Peyer's patch (tissue), 4 donors: ENCODE measurements at regions not wholly inside any gene's neighbourhood (a gene's known extent, or its start where the extent isn't known, plus 50 kb on each side); places are given as distances from the start of the nearest gene placed in this dataset.

Experiments used
- DNase-seq, 3 donors: peaks; one replicate each; pipeline ENCODE4 v3.0.0-alpha.2; 2017 to 2019
- H3K27ac ChIP-seq, 4 donors: fragments of 200-600 bp; sonication (generic); one replicate each; pipeline ENCODE4 v1.5.1; 2016 to 2019
- H3K27me3 ChIP-seq, 2 donors: fragments of 200-600 bp; sonication (generic); one replicate each; pipeline ENCODE4 v1.5.1; 2019
- H3K36me3 ChIP-seq, 3 donors: fragments of 200-600 bp; sonication (generic); one replicate each; pipeline ENCODE4 v1.5.1; 2016 to 2019
- H3K4me1 ChIP-seq, 4 donors: fragments of 200-600 bp; sonication (generic); one replicate each; pipeline ENCODE4 v1.5.1; 2016 to 2019
- H3K4me3 ChIP-seq, 4 donors: fragments of 200-600 bp; sonication (generic); 1 replicate in 3 of 4; 2 replicates in 1 of 4; pipeline ENCODE4 v1.5.1; 2016 to 2019; ENCODE audit warnings: mild to moderate bottlenecking in 1 of 4
- H3K9me3 ChIP-seq, 4 donors: fragments of 200-600 bp; sonication (generic); one replicate each; pipeline ENCODE4 v1.5.1; 2016 to 2019; ENCODE audit warnings: mild to moderate bottlenecking in 1 of 4
- POLR2A ChIP-seq, 2 donors: fragments of 450-650 bp; IDR thresholded peaks; one replicate each; pipeline ENCODE4 v1.5.1; 2017; ENCODE audit warnings: antibody characterized with exemption in 2 of 2, mild to moderate bottlenecking in 2 of 2, moderate library complexity in 2 of 2
- TF ChIP-seq, protein P1 (sequence below), 6 experiments: fragments of 450-650 bp in 4 of 6; fragments of 200-600 bp in 2 of 6; sonication (generic) in 1 of 6; IDR thresholded peaks; one replicate each; pipeline ENCODE4 v1.5.1; 2017 to 2019; ENCODE audit warnings: antibody characterized with exemption in 6 of 6, mild to moderate bottlenecking in 3 of 6, moderate library complexity in 1 of 6

DNA sequence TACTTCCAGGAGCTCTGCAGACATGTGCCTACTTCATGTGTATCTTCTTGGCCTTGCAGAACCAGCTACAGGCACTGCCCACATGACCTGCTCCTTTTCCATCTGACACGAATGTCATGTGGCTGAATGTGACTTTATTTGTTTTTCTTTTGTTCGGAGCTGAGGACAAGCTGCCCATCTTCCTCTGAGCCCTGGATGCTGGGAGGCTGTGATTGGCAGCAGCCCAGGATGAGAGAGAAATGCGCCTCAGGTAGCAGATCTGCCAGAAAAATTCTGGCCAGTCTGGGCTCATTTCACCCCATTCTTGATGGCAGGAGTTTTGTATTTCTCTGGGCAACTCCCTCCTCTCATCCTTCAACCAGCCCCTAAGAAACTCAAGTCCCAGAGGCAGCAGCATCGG, 372.0 kb downstream of the RPS6KC1 start:
- TF ChIP-seq, protein P1, sequence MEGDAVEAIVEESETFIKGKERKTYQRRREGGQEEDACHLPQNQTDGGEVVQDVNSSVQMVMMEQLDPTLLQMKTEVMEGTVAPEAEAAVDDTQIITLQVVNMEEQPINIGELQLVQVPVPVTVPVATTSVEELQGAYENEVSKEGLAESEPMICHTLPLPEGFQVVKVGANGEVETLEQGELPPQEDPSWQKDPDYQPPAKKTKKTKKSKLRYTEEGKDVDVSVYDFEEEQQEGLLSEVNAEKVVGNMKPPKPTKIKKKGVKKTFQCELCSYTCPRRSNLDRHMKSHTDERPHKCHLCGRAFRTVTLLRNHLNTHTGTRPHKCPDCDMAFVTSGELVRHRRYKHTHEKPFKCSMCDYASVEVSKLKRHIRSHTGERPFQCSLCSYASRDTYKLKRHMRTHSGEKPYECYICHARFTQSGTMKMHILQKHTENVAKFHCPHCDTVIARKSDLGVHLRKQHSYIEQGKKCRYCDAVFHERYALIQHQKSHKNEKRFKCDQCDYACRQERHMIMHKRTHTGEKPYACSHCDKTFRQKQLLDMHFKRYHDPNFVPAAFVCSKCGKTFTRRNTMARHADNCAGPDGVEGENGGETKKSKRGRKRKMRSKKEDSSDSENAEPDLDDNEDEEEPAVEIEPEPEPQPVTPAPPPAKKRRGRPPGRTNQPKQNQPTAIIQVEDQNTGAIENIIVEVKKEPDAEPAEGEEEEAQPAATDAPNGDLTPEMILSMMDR (IDR thresholded peaks at IDR 0.05): no peak
- TF ChIP-seq POLR2A (IDR thresholded peaks at IDR 0.05): no peak
- Histone ChIP-seq H3K27ac (no peak overlapping the region), H3K4me1 (no peaks in the 10 kb centered on the region), H3K9me3 (no peaks in the 10 kb centered on the region), H3K4me3 (no peak overlapping the region), H3K36me3 (no peaks in the 10 kb centered on the region), H3K27me3 (no peaks in the 10 kb centered on the region)
- DNase-seq: no peak

DNA sequence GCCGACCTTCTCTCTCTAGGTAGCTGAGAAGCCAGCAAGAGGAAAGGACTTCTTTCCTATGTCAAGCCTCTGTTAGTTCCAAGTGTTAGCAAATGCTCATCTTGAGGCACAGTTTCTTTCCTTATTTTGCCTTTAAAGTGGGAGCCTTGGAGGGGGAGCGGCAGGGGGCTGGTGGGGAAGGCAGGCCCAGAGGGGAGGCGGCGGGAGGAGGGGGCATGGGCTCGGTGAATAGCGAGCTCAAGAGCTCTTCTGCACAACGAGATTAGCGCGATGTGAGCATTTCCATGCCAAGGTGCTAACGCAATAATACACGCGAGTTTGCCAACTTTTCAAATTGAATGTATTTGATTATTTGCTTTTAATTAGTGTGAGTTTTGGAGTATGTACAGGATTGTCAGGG, 372.6 kb downstream of the RPS6KC1 start:
- Histone ChIP-seq H3K9me3 (no peaks in the 10 kb centered on the region), H3K27ac (no peak overlapping the region), H3K4me3 (no peak overlapping the region), H3K27me3 (no peaks in the 10 kb centered on the region), H3K4me1 (no peaks in the 10 kb centered on the region), H3K36me3 (no peaks in the 10 kb centered on the region)
- TF ChIP-seq, protein P1 (IDR thresholded peaks at IDR 0.05): no peak
- no peak for TF ChIP-seq POLR2A (IDR thresholded peaks at IDR 0.05)
- no peak for DNase-seq

DNA sequence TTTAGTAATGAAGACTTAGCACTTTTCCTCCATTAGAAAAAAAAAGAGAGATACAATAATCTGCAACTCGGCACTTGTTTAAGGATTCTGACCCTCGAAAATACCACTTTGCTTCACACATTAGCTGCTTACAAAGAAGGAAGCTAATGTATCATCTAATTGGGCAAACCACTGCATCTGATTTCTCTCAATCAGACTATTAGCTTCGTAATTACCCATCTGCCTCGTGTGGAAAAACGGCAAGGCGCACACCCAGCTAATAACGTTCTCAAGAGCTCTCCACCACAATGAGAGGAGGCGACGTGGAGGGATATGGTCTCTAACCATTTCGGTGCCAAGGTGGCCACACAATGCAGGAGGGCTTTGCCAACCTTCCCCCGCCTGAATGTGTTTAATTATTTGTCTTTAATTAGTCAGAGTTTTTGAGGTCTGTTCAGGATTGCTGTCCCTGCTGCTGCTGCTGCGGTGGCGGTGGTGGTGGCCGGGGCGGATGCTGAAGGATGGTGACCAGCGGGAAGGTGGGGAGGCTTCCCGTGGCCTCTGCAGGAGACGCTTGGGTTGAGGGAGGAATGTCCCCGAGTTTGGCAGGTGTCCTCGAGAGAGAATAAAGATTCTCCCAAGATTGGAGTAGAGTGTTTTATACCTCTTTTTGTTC, 374.5 kb downstream of the RPS6KC1 start:
- Histone ChIP-seq H3K4me1 (no peaks in the 10 kb centered on the region), H3K9me3 (no peaks in the 10 kb centered on the region), H3K27ac (no peak overlapping the region), H3K4me3 (no peak overlapping the region), H3K36me3 (no peaks in the 10 kb centered on the region), H3K27me3 (no peaks in the 10 kb centered on the region)
- no peak for DNase-seq
- TF ChIP-seq POLR2A (IDR thresholded peaks at IDR 0.05): no peak
- TF ChIP-seq, protein P1 (IDR thresholded peaks at IDR 0.05): no peak

DNA sequence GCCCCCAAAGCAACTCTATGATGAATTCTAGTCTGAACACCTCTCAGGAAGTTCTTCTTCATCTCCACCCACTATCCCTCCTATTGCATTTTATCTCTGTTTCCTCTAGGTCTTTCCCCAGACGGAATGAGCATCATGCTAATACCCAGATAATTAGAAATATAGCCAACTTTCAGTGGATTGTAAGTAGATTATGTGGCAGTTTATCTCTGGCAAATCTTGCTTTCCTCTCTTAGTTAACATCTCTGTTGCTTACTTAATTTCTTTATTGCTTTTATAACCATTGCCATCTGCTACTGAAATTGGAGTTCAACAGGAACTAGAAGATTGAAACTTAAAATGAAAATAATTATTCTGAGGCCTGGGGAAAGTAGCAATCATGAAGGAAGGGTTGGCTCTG, 378.6 kb downstream of the RPS6KC1 start:
- Histone ChIP-seq H3K27ac (no peak overlapping the region), H3K36me3 (no peaks in the 10 kb centered on the region), H3K4me3 (no peak overlapping the region), H3K27me3 (no peaks in the 10 kb centered on the region), H3K4me1 (no peaks in the 10 kb centered on the region), H3K9me3 (no peaks in the 10 kb centered on the region)
- DNase-seq: no peak
- TF ChIP-seq, protein P1 (IDR thresholded peaks at IDR 0.05): no peak
- no peak for TF ChIP-seq POLR2A (IDR thresholded peaks at IDR 0.05)

DNA sequence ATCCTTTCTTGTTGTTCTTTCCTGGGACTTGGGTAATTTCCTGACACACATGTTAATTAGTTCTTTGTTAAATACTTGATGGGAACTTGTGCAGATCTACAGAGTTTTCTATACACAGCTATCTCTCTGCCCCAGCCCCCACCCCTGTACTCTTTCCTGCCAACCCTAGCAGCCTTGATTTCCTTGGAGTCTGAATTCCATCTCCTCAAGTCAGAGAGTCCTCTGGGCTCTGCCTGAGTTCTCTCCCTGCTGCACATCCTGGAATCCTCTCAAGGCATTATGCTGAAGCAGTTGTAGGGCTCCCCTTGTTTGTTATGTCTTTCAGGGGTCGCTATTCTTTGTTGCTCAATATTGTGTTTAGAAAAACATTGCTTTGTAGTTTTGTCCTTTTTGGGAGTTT, 384.7 kb downstream of the RPS6KC1 start:
- Histone ChIP-seq H3K4me1 (no peaks in the 10 kb centered on the region), H3K9me3 (no peaks in the 10 kb centered on the region), H3K27ac (no peak overlapping the region), H3K4me3 (no peak overlapping the region), H3K27me3 (no peaks in the 10 kb centered on the region), H3K36me3 (no peaks in the 10 kb centered on the region)
- no peak for DNase-seq
- TF ChIP-seq, protein P1 (IDR thresholded peaks at IDR 0.05): no peak
- no peak for TF ChIP-seq POLR2A (IDR thresholded peaks at IDR 0.05)

DNA sequence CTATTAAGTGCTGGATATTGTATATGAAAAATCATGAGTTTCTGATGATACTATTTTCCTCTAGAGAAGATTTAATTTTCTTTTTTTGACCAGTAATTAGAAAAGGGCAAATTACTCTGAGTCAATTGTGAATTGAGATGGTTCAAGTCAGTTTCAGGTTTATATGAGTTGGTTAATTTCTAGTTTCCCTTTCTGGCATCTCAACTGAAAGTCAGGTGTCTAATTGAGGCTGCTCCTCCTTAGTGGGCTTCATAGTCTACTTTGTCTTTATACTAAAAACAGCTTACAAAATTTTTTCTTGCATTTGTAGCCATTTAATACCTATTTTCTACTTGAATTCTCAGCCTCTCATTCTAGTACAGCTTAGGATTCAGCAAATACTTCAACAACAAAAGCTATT, 387.3 kb downstream of the RPS6KC1 start:
- no peak for DNase-seq
- Histone ChIP-seq H3K4me3 (no peak overlapping the region), H3K27me3 (no peaks in the 10 kb centered on the region), H3K4me1 (no peaks in the 10 kb centered on the region), H3K36me3 (no peaks in the 10 kb centered on the region), H3K9me3 (no peaks in the 10 kb centered on the region), H3K27ac (no peak overlapping the region)
- no peak for TF ChIP-seq POLR2A (IDR thresholded peaks at IDR 0.05)
- TF ChIP-seq, protein P1 (IDR thresholded peaks at IDR 0.05): no peak
